Glomerular endothelial cell (primary cell): ENCODE measurements at regions not wholly inside any gene's neighbourhood (a gene's known extent, or its start where the extent isn't known, plus 50 kb on each side); places are given as distances from the start of the nearest gene placed in this dataset.
"Not testable (repeated sequence)": the region's sequence is repeated elsewhere in the genome, so short reads cannot be mapped to it uniquely, and the experiment has no call there.

Experiments
- DNase-seq: peaks from one replicate; pipeline ENCODE4 v3.0.0-alpha.2; 2011; ENCODE audit warnings: low read depth, low spot score; ENCODE audit errors: extremely low read depth

DNA sequence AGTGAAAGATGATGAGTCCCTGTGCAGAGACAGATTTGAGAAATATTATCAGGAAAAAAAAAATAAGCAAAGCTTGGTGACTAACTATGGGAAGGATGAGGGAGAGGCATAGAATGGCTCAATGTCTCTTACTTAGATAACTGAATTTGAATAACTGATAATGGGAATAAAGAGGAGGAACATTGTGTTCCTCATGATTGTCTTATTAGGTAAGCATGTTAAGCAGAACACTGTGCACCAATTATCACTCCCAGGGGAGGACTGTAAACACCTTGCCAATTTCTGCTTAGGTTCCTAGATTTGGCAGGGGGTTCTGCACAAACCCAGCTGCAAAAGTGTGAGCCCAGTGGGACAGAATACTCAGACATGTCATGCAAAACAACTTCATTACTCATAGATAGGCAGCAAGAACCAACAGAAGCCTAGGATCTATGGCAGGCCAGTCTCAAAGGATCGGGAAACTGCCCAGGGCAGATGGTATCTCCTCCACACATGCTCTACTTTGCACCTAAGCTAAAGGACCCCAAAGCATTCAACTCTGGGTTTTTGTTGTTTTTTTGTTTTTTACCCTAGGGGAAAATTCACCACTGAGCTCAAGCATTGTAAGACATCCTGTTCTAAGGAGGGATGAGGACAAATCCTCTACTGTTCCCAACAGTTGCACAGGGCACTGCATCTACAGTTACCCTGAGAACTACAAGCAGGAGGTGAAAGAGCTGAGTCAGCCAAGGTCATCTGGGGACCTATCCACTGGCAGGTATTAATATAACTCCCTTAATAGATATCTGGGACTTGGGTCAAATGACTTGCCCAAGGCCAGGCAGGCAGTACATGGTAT is 907.0 kb downstream of the RAPGEF2 start:
- no peak for DNase-seq

- no peak for DNase-seq
These were observed 917.1 kb downstream of the RAPGEF2 start for GRCh38 chr4:160019936-160020335.

GRCh38 chr4:160020804-160021203 is 917.9 kb downstream of the RAPGEF2 start:
- no peak for DNase-seq

- no peak for DNase-seq
These were observed 919.0 kb downstream of the RAPGEF2 start for GRCh38 chr4:160021870-160022269.

- no peak for DNase-seq
These were observed 923.8 kb downstream of the RAPGEF2 start for GRCh38 chr4:160026721-160027120.

DNA sequence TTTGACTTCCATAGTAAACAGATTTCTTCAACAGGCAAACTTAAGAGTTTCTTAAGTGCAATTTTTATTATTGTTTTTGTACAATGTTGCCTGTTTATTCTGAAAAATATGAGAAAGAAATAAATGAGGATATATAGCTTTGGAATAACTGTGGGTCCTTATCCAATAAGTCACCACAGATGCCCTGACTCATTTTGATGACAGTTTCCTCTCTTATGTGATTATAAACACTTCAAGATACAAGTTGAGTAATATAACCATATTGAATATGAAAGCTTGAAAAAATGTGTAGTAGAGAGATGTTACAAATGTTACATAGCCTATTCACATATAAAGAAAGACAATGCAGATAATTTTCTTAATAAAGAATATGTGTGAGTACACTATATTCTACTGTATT is 931.6 kb downstream of the RAPGEF2 start:
- DNase-seq = no peak

- DNase-seq = no peak
These were observed 935.7 kb downstream of the RAPGEF2 start for GRCh38 chr4:160038615-160039014.

DNA sequence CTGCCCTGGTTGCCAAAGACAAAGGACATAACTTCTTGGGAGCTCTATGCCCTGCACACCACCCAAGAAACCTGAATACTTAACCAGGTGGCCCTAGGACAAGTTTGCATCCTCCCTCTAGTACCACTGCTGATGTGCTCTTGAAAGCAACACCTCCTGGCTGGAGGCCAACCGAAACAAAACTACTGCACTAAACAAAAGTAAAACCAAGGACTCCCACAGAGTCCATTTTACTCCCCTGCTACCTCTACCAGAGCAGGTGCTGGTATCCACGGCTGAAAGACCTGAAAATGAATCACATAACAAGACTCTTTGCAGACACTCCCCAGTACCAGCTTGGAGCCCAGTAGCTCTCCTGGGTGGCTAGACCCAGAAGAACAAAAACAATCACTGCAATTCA is 941.8 kb downstream of the RAPGEF2 start:
- no peak for DNase-seq

- DNase-seq = no peak
These were observed 979.7 kb downstream of the RAPGEF2 start for GRCh38 chr4:160082432-160083207.

GRCh38 chr4:160091631-160092030 is 988.8 kb downstream of the RAPGEF2 start:
- DNase-seq = no peak

DNA sequence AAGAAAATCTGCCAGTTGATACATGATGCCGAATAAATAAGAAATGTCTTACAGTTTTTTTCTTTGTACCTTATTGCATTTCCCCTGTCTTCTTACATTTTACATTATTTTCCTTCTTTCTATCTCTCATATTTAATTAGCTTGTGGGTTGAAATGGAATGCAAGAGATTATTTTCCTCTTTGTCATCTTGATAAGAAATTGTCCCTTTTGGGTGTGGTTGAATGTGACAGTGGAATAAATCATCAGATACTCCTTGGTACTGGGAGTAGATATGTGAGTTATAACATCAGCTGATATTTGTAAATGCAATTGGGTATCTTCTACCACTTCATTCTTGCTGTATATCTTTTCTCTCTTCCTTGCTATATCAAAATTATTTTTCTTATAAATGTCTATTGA is 997.4 kb downstream of the RAPGEF2 start:
- no peak for DNase-seq

- DNase-seq = no peak
These were observed 1008.0 kb downstream of the RAPGEF2 start for GRCh38 chr4:160110891-160111290.

DNA sequence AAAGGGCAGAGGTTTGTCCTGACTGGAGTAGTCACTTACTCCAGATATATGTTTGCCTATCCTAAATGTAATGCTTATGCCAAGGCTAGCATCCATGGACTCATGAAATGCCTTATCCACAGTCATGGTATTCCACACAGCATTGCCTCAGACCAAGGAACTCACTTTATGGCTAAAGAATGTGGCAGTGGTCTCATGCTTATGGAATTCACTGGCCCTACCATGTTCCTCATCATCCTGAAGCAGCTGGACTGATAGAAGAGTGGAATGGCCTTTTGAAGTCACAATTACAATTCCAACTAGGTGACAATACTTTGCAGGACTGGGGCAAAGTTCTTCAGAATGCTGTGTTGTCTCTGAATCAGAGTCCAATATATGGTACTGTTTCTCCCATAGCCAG is 1014.8 kb downstream of the RAPGEF2 start:
- no peak for DNase-seq

DNA sequence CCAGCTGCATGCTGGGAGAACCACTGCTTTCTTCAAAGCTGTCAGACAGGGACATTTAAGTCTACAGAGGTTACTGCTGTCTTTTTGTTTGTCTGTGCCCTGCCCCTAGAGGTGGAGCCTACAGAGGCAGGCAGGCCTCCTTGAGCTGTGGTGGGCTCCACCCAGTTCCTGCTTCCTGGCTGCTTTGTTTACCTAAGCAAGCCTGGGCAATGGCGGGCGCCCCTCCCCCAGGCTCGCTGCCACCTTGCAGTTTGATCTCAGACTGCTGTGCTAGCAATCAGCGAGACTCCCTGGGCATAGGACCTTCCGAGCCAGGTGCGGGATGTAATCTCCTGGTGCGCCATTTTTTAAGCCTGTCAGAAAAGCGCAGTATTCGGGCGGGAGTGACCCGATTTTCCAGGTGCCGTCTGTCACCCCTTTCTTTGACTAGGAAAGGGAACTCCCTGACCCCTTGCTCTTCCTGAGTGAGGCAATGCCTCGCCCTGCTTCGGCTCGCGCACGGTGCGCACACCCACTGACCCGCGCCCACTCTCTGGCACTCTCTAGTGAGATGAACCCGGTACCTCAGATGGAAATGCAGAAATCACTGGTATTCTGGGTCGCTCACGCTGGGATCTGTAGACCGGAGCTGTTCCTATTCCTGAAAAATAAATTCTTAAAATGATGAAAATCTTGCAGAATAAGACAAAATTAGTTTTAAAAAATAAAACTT is 1022.9 kb downstream of the RAPGEF2 start:
- DNase-seq = not testable (repeated sequence)

- no peak for DNase-seq
These were observed 1024.3 kb downstream of the RAPGEF2 start for GRCh38 chr4:160127211-160127610.

GRCh38 chr4:160129439-160129838 is 1026.6 kb downstream of the RAPGEF2 start:
- DNase-seq = no peak

DNA sequence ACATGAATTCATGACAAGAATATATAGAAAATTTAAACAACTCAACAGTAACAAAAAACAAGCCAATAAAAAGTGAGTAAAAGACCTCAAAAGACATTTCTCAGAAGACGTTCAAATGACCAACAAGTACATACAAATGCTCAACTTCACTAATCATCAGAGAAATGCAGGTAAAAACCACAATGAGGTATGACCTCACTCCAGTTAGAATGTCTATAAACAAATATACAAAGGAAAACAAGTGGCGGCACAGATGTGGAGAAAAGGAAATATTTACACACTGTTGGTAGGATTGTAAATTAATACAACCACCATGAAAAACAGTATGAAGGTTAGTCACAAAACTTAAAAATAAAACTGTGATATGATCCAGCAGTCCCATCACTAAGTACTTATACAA is 1033.1 kb downstream of the RAPGEF2 start:
- DNase-seq = no peak

GRCh38 chr4:160141206-160141605 is 1038.3 kb downstream of the RAPGEF2 start:
- no peak for DNase-seq

DNA sequence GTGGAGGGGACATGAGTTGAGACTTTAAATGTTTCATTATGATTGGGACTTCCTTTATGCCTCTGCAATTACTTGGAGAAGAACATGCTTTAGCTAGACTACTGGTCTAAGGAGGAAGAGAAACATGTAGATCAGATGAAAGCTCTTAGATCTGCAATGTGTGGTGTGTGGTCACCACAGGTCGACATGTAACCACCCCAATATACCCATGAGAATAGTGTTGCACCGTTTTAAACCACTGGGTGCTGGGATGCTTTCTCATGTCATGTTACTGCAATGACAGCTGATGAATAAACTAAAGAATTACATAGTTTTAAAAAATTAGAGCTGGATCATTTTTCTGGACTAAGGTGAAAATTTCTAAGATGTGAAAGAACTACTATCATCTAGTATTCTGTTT is 1039.7 kb downstream of the RAPGEF2 start:
- DNase-seq = no peak

DNA sequence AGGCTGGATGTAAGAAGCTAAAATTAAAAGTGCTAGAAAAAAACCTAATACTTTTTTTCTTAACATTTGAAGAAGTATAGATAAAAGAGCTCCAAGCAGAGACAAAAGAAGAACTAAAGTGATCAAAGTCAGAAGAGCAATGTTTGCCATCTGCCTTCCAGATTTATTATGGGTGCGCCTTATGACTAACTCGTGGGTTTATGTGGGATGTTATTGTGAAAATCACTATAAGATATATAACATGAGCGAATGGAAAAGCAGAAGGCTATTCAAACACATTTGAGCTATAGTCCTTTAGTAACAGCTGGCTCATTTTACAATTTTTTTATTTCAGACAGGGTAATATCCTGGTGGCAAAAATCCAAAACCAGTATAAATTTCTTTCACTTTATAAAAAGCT is 1040.7 kb downstream of the RAPGEF2 start:
- DNase-seq = no peak

- no peak for DNase-seq
These were observed 1056.6 kb downstream of the RAPGEF2 start for GRCh38 chr4:160159457-160159856.
